Kasumi-1 (cell line): ENCODE measurements at regions not wholly inside any gene's neighbourhood (a gene's known extent, or its start where the extent isn't known, plus 50 kb on each side); places are given as distances from the start of the nearest gene placed in this dataset.

Source experiments
- DNase-seq, 2 experiments: peaks; one replicate each; lab custom pipeline; 2025; lab: John Stamatoyannopoulos, UW

- DNase-seq: no peak
Observed at GRCh38 chr16:86383488-86384262, 126.7 kb upstream of the FOXF1 start.

- DNase-seq: no peak
Observed at GRCh38 chr16:86384263-86384649, 126.1 kb upstream of the FOXF1 start.

DNA sequence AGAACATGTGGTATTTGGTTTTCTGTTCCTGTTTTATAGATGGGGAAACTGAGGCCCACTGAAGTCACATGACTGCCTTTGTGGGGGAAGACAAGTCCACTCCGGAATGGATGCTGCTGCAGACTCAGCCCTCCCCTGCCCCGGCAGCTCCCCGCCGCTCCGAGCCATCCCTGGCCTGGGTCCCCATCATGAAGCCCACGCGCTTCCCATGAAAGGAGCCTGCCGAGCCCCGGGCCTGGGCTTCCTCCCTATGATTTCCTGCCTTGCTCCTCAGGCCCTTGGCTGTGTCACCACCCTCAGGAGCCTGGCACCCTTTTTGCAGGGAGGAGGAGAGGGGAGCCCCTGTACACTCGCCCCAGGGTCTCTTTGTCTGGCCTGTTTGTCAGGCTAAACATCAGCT lies 125.3 kb upstream of the FOXF1 start:
- DNase-seq: no peak

DNA sequence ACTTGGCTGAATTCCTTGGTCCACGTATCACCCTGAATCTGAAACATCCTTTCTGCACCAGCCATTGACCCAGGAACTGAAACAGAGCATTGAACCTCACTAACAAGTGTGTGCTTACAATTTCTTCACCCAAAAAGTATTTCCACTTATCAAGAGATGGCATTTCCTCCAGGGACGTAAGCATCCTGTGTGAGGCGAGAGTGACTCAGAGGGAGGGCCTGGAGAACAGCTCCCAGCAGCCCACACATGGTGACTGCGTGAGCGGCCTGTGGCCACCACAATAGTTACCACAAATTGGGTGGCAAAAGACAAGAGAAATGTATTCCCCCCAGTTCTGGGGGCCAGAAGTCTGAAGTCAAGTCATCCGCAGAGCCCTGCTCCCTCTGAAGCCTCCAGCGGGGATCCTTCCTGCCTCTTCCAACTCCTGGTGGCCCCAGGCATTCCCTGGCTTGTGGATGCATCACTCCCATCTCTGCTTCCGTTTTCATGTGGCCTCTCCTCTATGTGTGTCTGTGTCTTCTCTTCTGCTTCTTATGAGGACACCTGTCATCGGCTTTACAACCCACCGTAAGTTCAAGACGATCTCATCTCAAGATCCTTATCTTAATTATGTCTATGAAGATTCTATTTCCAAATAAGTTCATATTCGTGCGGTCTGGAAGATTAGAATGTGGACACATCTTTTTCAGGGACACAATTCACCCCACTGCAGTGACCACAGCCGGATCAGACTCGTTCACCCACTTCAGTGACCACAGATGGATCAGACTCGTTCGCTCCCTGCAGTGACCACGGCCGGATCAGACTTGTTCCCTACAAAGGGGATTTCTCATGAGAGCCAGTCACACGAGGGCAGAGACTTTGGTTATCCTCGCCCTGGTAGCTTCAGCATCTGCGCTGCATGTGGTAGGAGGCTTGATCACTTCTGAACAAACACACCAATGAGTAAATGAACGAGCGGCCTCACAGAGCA lies 122.6 kb upstream of the FOXF1 start:
- no peak for DNase-seq

- DNase-seq: no peak
Observed at GRCh38 chr16:86388976-86389375, 121.4 kb upstream of the FOXF1 start.

- no peak for DNase-seq
Observed at GRCh38 chr16:86389566-86390328, 120.6 kb upstream of the FOXF1 start.

DNA sequence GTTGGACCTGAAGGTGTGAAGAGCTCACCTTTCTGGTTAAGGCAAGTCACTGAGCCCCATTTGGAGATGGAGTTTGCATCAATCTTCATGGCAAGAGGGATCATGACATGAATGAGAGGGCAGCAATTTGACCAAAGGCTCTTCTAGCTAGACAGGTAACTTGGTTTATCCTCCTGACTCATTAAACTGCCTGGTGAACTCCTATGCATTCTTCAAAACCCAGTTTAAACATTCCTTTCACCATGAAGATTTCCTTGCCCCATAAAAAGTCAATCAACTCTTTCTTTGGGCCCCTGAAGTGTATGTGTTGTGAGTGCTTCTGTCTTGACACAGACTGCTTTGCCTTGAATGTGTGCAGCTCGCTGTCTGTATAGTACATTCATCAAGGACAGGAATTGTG lies 120.0 kb upstream of the FOXF1 start:
- DNase-seq: no peak

GRCh38 chr16:86391486-86391885 lies 118.8 kb upstream of the FOXF1 start:
- no peak for DNase-seq

DNA sequence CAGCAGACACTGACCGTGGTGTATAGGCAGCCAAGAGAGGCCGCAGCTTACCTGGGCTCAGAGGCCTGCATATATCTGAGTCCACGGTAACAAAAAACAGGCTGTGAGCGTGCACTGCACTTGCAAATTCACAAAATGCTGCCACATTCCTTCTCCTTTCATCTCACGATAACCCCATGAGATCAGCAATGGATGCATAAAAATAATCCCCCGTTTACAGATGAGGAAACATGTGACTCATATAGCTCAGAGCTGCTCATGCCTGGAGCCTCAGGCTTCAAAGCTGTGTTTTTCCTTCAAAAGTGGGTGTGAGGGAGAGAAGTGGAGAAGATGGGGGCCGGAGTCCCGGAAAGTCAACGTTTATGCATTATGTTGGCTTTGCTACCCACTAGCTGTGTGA lies 118.3 kb upstream of the FOXF1 start:
- DNase-seq: no peak

DNA sequence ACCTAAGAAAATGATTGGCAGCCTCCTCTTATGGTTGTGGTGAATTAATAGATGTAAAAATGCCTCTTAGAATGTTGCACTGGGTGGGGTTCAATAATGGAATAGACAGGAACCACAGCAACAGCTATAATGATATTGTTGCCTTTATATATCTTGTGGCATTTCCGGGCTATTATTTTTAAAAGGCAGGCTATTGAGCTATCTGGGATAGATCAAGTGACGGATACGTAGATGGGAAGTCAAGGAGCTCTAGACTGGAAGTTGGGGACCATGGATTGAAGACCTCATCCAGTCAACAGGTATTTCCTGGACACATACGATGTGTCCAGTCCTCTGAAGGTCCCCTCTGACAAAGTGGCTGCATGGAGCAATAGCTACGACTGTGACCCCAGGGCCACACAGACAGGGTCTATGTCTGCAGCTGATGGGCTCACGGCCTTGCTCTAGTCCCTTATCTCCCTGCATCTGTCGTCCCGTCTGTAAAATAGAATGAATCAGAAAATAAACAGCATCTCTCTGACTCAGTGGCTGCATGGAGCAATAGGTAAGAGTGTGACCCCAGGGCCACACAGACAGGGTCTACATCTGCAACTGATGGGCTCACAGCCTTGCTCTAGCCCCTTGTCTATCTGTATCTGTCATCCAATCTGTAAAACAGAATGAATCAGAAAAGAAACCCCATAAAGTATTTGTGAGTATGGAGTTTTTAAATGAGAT lies 117.7 kb upstream of the FOXF1 start:
- DNase-seq: no peak

DNA sequence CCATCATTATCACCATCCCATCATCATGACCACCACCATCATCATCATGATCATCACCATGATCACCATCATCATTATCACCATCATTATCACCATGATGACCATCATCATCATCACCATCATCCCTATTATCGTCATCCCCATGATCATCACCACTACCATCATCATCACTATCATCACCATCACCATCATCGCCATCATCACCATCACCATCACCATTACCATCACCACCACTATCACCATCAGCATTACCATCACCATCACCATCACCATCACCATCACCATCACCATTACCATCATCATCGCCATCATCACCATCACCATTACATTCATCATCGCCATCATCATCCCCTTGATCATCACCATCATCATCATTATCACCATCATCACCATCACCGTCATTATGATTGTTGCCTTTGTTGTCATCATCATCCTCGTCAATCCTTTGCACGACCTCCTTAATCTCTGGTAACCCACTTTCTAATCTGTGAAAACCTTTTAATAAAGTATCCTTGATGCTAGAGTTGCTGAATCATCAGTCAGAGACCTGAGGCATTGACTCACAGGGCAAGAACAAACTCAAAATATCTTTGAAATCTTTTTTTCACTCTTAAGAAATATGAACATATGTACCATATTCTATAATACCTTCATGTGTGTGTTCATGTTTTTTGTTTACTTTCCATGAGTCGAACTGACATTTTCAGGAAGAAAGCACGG lies 116.3 kb upstream of the FOXF1 start:
- no peak for DNase-seq

- DNase-seq: no peak
Observed at GRCh38 chr16:86395477-86395876, 114.8 kb upstream of the FOXF1 start.

DNA sequence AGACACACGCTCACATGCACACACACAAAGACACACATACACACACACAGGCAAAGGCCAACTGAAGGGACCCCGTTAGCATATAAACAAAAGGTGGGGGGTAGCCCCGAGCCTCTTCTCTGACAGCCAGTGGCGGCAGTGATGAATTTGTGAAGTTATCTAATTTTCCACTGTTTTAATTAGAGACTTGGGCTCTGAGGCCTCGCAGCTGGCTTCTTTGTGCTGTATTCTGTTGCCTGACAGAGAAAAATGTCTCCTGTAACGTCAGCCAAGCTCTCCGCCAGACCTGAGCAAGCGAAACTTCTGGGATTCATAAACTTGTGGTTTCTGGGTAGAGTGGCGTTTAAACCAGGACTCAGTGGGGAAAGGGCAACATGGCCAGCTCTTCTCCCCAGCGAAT lies 113.9 kb upstream of the FOXF1 start:
- no peak for DNase-seq

DNA sequence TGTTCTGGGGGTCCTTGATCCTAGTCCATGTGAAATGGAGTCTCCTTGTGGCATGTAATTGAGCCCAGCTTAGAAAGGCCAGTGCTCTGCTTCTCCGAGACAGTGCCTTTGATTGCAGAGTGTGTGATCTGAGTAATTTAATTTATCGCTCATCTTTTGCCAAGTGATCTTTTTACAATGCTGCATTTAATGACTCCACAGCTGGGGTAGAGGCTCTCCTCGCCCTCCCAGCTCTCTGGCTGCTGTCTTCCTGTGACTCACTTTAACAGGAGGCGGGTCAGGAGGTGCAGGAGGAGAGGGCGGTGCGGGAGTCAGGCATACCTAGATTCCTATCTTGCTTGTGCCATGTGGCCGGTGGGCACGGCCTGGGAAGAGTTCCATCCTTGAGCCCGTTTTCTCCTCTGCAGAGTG lies 113.4 kb upstream of the FOXF1 start:
- no peak for DNase-seq

GRCh38 chr16:86398201-86398600 lies 112.1 kb upstream of the FOXF1 start:
- DNase-seq: no peak

DNA sequence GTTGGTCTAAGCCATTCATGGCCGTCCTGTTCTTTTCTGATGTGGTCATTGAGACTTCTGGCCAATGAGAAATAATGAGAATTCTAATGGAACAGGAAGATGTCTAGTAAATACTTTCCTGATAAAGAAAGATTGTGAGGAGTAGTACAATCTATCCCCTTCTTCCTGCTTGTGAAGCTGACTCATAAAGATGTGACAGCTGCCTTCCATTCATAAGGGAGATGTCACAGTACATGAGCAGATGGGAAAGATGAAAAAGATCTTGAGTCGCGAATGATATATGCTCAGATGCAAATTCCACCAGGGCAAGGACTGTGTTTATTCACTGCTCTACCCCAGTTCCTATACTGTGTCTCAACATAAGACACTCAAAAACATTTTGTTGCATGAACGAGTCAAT lies 111.7 kb upstream of the FOXF1 start:
- DNase-seq: no peak

DNA sequence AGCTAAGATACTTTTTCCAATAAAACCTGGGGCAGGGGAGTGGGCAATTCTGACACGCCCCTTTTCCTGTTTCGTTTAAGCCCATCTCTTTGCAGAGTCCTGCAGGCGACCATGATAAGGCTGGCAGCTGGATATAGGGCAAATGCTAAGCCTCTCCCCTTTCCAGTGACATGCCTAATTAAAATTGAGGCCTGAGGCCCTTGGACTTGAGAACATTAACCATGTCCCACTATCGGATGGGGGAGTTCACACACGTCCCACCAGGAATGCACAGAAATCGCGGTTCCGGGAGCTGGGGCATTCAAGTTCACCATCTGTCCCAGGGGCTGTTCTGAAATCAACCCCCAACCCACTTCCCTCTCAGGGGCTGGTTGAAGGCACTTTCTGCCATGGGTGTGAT lies 109.2 kb upstream of the FOXF1 start:
- DNase-seq: no peak

GRCh38 chr16:86403085-86403484 lies 107.2 kb upstream of the FOXF1 start:
- no peak for DNase-seq

- no peak for DNase-seq
Observed at GRCh38 chr16:86403541-86404163, 106.7 kb upstream of the FOXF1 start.

DNA sequence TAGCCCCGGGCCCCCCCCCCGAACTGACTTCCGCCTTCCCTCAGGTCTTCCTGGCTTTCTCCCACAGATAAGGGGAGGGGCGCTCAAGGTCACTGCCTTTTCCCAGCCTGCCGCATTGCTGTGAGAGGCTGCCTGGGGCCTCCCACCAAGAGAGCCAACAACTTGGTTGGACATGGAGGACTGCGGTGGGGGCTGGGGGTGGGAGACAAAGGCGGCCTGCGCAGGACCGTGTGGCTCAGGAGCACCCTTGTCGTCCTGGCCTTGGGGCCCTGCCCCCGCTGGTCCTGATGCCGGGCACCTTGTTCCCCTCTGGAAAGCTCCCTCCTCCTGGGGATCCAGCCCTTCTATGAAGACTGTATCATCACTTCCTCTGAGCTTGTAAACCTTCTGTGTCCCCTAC lies 105.6 kb upstream of the FOXF1 start:
- DNase-seq: no peak

DNA sequence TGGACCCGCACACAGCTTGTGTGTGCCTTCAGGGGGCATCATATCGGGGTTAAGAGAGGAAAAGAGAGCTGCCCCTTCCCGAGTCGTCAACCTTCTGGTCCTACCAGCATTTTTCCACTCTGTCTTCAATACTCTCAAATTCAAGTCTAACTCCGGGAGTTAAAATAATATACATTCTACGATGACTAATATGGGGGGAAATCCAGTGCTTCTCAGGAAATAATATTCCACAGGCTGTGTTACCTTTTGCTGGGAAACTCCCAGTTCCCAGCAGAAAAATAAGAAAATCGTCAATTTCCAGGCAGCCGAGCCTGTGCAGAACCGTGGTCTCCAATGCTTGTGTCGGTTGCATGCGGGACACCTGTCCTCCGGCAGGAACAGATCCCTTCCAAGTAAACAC lies 105.0 kb upstream of the FOXF1 start:
- DNase-seq: no peak
